ENCODE measurements at regions not wholly inside any gene's neighbourhood (a gene's known extent, or its start where the extent isn't known, plus 50 kb on each side); places are given as distances from the start of the nearest gene placed in this dataset.

DNA sequence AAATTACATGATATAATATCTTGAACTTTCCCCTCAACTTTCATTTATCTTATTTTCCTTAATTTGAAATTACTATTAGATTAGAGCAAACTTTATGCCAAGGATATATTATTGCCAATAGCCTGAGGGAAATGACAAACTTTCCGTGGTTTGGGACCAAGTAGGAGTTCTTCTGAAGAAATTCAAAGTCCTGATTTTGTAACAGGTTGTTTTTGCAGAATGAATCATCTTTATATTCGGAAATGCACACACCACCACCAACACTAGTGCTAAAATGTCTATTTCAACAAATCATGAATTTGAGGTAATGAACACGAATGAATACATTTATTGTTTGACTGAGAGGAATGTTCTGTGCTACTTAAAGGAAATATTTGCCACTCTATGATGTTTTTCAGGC, 226.7 kb downstream of the GRIA2 start:
- no peak for DNase-seq
- Histone ChIP-seq H3K27me3 (no peaks in the 10 kb centered on the region), H3K27ac (no peak overlapping the region), H3K9me3 (peaks cover 0 to 4% (median 0%) of the 10 kb centered on the region in 4 donors), H3K36me3 (no peaks in the 10 kb centered on the region), H3K4me3 (no peak overlapping the region), H3K4me1 (no peaks in the 10 kb centered on the region)
- 59 to 60% methylated on average over 3 of the region's 3 CpGs for WGBS, 2 donors
- ATAC-seq (ENCODE audit: low FRiP score in 2 of 2): no peak
- TF ChIP-seq, protein P1, sequence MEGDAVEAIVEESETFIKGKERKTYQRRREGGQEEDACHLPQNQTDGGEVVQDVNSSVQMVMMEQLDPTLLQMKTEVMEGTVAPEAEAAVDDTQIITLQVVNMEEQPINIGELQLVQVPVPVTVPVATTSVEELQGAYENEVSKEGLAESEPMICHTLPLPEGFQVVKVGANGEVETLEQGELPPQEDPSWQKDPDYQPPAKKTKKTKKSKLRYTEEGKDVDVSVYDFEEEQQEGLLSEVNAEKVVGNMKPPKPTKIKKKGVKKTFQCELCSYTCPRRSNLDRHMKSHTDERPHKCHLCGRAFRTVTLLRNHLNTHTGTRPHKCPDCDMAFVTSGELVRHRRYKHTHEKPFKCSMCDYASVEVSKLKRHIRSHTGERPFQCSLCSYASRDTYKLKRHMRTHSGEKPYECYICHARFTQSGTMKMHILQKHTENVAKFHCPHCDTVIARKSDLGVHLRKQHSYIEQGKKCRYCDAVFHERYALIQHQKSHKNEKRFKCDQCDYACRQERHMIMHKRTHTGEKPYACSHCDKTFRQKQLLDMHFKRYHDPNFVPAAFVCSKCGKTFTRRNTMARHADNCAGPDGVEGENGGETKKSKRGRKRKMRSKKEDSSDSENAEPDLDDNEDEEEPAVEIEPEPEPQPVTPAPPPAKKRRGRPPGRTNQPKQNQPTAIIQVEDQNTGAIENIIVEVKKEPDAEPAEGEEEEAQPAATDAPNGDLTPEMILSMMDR (IDR thresholded peaks at IDR 0.05): no peak
- no peak for TF ChIP-seq EP300 (IDR thresholded peaks at IDR 0.05)
- no peak for TF ChIP-seq POLR2AphosphoS5 (IDR thresholded peaks at IDR 0.05)
- TF ChIP-seq POLR2A (IDR thresholded peaks at IDR 0.05): no peak

DNA sequence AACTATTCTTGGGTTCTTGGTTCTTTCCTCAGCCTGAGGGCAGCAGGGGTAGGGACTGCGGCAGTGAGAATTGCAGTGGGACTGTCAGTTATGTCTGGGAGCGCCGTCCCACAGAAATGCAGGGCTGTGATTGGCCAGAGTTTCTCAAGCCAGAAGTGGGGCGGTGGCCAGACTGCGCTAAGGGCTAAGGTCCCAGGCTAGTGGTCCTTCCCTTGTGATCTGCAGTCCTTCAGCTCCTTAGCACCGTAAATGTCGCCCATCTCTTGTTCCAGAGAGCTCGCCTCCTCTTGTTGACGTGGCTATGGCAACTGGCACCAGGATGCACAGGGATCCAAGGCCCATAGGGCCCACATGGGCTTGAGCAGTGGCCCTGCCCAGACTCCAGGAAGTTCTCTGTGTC, 223.5 kb downstream of the GRIA2 start:
- H3K36me3 ChIP-seq: no peaks in the 10 kb centered on the region
- 97 to 100% methylated on average over 1 to 9 of the region's 9 CpGs for WGBS, 2 donors
- H3K4me1 ChIP-seq: no peaks in the 10 kb centered on the region
- no peak overlapping the region for H3K4me3 ChIP-seq
- H3K27me3 ChIP-seq: no peaks in the 10 kb centered on the region
- DNase-seq (no peak), ATAC-seq (ENCODE audit: low FRiP score in 2 of 2) (no peak)
- no peak overlapping the region for H3K27ac ChIP-seq
- TF ChIP-seq EP300 (IDR thresholded peaks at IDR 0.05) (no peak), POLR2AphosphoS5 (IDR thresholded peaks at IDR 0.05) (no peak), POLR2A (IDR thresholded peaks at IDR 0.05) (no peak)
- TF ChIP-seq, protein P1 (IDR thresholded peaks at IDR 0.05): no peak
- H3K9me3 ChIP-seq: peaks cover 0 to 4% (median 0%) of the 10 kb centered on the region in 4 donors

- WGBS, 2 donors: 50 to 90% methylated on average over 1 to 5 of the region's 5 CpGs
- H3K27me3 ChIP-seq: no peaks in the 10 kb centered on the region
- peaks cover 0 to 4% (median 0%) of the 10 kb centered on the region in 4 donors for H3K9me3 ChIP-seq
- TF ChIP-seq, protein P1 (IDR thresholded peaks at IDR 0.05): no peak
- no peak for TF ChIP-seq EP300 (IDR thresholded peaks at IDR 0.05)
- TF ChIP-seq POLR2A (IDR thresholded peaks at IDR 0.05): no peak
- no peak for TF ChIP-seq POLR2AphosphoS5 (IDR thresholded peaks at IDR 0.05)
- no peak overlapping the region for H3K27ac ChIP-seq
- H3K36me3 ChIP-seq: no peaks in the 10 kb centered on the region
- DNase-seq (no peak), ATAC-seq (ENCODE audit: low FRiP score in 2 of 2) (peak; percentile 16 to 26)
- no peaks in the 10 kb centered on the region for H3K4me1 ChIP-seq
- H3K4me3 ChIP-seq: no peak overlapping the region
These were observed 223.0 kb downstream of the GRIA2 start for GRCh38 chr4:157443537-157443936.

- 89% methylated on average over 4 of the region's 4 CpGs for WGBS, 2 donors
- no peak for TF ChIP-seq POLR2AphosphoS5 (IDR thresholded peaks at IDR 0.05)
- TF ChIP-seq EP300 (IDR thresholded peaks at IDR 0.05): no peak
- TF ChIP-seq POLR2A (IDR thresholded peaks at IDR 0.05): no peak
- TF ChIP-seq, protein P1 (IDR thresholded peaks at IDR 0.05): no peak
- ATAC-seq (ENCODE audit: low FRiP score in 2 of 2) (no peak), DNase-seq (no peak)
- H3K4me1 ChIP-seq: no peaks in the 10 kb centered on the region
- H3K27ac ChIP-seq: no peak overlapping the region
- H3K27me3 ChIP-seq: no peaks in the 10 kb centered on the region
- H3K9me3 ChIP-seq: peaks cover 0 to 7% (median 0%) of the 10 kb centered on the region in 4 donors
- no peak overlapping the region for H3K4me3 ChIP-seq
- no peaks in the 10 kb centered on the region for H3K36me3 ChIP-seq
These were observed 205.4 kb downstream of the GRIA2 start for GRCh38 chr4:157425897-157426296.

DNA sequence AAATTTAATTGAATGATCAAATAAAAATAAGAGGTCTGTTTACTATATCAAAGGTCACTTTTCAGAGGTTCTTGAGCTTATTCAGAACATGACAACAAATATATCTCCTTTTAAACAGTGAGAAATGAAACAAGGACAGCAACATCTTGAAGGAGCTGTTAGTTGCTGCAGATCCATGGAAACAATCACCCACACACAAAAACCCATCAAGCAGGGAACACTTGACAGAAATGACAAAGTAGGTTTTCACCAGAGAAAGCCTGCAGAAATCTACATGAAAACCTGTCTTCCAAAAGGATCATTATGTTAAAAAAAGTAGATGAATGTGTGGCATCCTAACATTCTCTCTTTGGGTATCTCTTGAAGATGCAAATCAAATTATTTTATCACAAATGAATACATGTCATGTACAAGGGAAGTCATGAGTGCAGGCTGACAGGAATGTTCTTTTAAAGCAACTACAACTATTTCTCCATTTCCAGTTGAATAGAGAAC, 203.0 kb downstream of the GRIA2 start:
- H3K27ac ChIP-seq: no peak overlapping the region
- DNase-seq (no peak), ATAC-seq (ENCODE audit: low FRiP score in 2 of 2) (no peak)
- H3K36me3 ChIP-seq: no peaks in the 10 kb centered on the region
- H3K4me3 ChIP-seq: no peak overlapping the region
- TF ChIP-seq EP300 (IDR thresholded peaks at IDR 0.05) (no peak), POLR2A (IDR thresholded peaks at IDR 0.05) (no peak), POLR2AphosphoS5 (IDR thresholded peaks at IDR 0.05) (no peak)
- TF ChIP-seq, protein P1 (IDR thresholded peaks at IDR 0.05): no peak
- peaks cover 0 to 7% (median 0%) of the 10 kb centered on the region in 4 donors for H3K9me3 ChIP-seq
- no peaks in the 10 kb centered on the region for H3K4me1 ChIP-seq
- H3K27me3 ChIP-seq: no peaks in the 10 kb centered on the region

Data from upper lobe of left lung (tissue), 6 donors.